B cell (primary cell): ENCODE measurements at regions not wholly inside any gene's neighbourhood (a gene's known extent, or its start where the extent isn't known, plus 50 kb on each side); places are given as distances from the start of the nearest gene placed in this dataset.

Experiments
- EZH2 ChIP-seq: IDR thresholded peaks from 2 replicates; pipeline ENCODE4 v1.6.1; 2012; ENCODE audit warnings: borderline replicate concordance, low read depth, mild to moderate bottlenecking, moderate library complexity, low read length; ENCODE audit not compliant: insufficient read depth, poor library complexity, severe bottlenecking
- TF ChIP-seq, protein P1 (sequence below): fragments of 200-600 bp; IDR thresholded peaks from one replicate; pipeline ENCODE4 v1.8.0; 2022; ENCODE audit warnings: antibody characterized with exemption, mild to moderate bottlenecking

- TF ChIP-seq, protein P1, sequence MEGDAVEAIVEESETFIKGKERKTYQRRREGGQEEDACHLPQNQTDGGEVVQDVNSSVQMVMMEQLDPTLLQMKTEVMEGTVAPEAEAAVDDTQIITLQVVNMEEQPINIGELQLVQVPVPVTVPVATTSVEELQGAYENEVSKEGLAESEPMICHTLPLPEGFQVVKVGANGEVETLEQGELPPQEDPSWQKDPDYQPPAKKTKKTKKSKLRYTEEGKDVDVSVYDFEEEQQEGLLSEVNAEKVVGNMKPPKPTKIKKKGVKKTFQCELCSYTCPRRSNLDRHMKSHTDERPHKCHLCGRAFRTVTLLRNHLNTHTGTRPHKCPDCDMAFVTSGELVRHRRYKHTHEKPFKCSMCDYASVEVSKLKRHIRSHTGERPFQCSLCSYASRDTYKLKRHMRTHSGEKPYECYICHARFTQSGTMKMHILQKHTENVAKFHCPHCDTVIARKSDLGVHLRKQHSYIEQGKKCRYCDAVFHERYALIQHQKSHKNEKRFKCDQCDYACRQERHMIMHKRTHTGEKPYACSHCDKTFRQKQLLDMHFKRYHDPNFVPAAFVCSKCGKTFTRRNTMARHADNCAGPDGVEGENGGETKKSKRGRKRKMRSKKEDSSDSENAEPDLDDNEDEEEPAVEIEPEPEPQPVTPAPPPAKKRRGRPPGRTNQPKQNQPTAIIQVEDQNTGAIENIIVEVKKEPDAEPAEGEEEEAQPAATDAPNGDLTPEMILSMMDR, result no peak
- TF ChIP-seq EZH2, result no peak
Measured at GRCh38 chr2:78263571-78263970, 741.4 kb upstream of the LRRTM4 start.
